Activated B cell treated with CpG ODN at 0.5 μM for 24 hours (primary cell): ENCODE measurements at regions not wholly inside any gene's neighbourhood (a gene's known extent, or its start where the extent isn't known, plus 50 kb on each side); places are given as distances from the start of the nearest gene placed in this dataset.

ENCODE experiments used
- ATAC-seq: fragments of 200-7000 bp; cut with Tn5 transposase; one replicate; pipeline ENCODE4 v1.10.0; 2021; ENCODE audit warnings: low read depth, mild to moderate bottlenecking, moderate library complexity
- CTCF ChIA-PET: fragments of 350-600 bp; sonication (Branson Sonifier 250); formaldehyde crosslinking; loops from one replicate; lab custom pipeline; 2021; ENCODE audit warnings: antibody characterized with exemption; lab: Charles Lee
- POLR2A ChIA-PET: fragments of 350-600 bp; sonication (Branson Sonifier 250); formaldehyde crosslinking; loops from one replicate; lab custom pipeline; 2021; ENCODE audit warnings: antibody characterized with exemption; lab: Charles Lee
- DNase-seq: peaks from one replicate; pipeline ENCODE4 v3.0.0; 2022
- H3K27ac Mint-ChIP-seq: one replicate; pipeline ENCODE4 v1.8.0; 2020; ENCODE audit warnings: mixed read lengths
- H3K27me3 Mint-ChIP-seq: one replicate; pipeline ENCODE4 v1.8.0; 2021; ENCODE audit warnings: mixed read lengths
- H3K36me3 Mint-ChIP-seq: one replicate; pipeline ENCODE4 v1.8.0; 2021; ENCODE audit warnings: low read depth, mixed read lengths
- H3K4me1 Mint-ChIP-seq: one replicate; pipeline ENCODE4 v1.8.0; 2021; ENCODE audit warnings: mixed read lengths
- H3K4me3 Mint-ChIP-seq: one replicate; pipeline ENCODE4 v1.8.0; 2020; ENCODE audit warnings: mild to moderate bottlenecking, mixed read lengths
- H3K9me3 Mint-ChIP-seq: one replicate; pipeline ENCODE4 v1.8.0; 2020; ENCODE audit warnings: mixed read lengths
- CTCF ChIP-seq: fragments of 200-600 bp; IDR thresholded peaks from one replicate; pipeline ENCODE4 v1.8.0; 2022; ENCODE audit warnings: antibody characterized with exemption, mild to moderate bottlenecking
- intact Hi-C: fragments of 100-400 bp; cut with micrococcal nuclease; formaldehyde crosslinking; loops from one replicate; pipeline ENCODE4 v1.15.1; 2024

- no peaks in the 10 kb centered on the region for H3K36me3 Mint-ChIP-seq
- ChIA-PET CTCF (no interaction called here), POLR2A (no interaction called here)
- no peaks in the 10 kb centered on the region for H3K27me3 Mint-ChIP-seq
- no peak for TF ChIP-seq CTCF
- DNase-seq, result no peak
- peaks cover 13% of the 10 kb centered on the region for H3K4me1 Mint-ChIP-seq
- H3K4me3 Mint-ChIP-seq, result no peak overlapping the region
- intact Hi-C loops, result loop anchor here (5.0 kb wide), 1 partner anchor 112 kb away; no protein-coding TSS in a partner anchor
- no peak for ATAC-seq
- H3K27ac Mint-ChIP-seq, result no peak overlapping the region
- no peaks in the 10 kb centered on the region for H3K9me3 Mint-ChIP-seq
These were observed 50.4 kb upstream of the HNRNPU start for GRCh38 chr1:244914761-244915160.
